Aorta (tissue), 5 donors: ENCODE measurements at regions not wholly inside any gene's neighbourhood (a gene's known extent, or its start where the extent isn't known, plus 50 kb on each side); places are given as distances from the start of the nearest gene placed in this dataset.
"Not testable (repeated sequence)": the region's sequence is repeated elsewhere in the genome, so short reads cannot be mapped to it uniquely, and the experiment has no call there.

Experiments used
- ATAC-seq: fragments of 200-7000 bp; cut with Tn5 transposase; one replicate; pipeline ENCODE4 v1.9.1; 2022; ENCODE audit warnings: moderate library complexity; ENCODE audit not compliant: low FRiP score
- DNase-seq, 2 donors: peaks; one replicate each; pipeline ENCODE4 v3.0.0-alpha.2; 2020
- H3K27ac ChIP-seq, 2 donors: one replicate each; pipeline ENCODE4 v1.5.1; 2013; ENCODE audit warnings: low read length in 2 of 2, mild to moderate bottlenecking in 2 of 2, moderate library complexity in 2 of 2, control low read depth in 1 of 2, inconsistent platforms in 1 of 2, low read depth in 1 of 2
- H3K27me3 ChIP-seq, 2 donors: one replicate each; pipeline ENCODE4 v1.6.1; 2013; ENCODE audit warnings: control low read depth in 1 of 2, low read length in 1 of 2, mild to moderate bottlenecking in 1 of 2, moderate library complexity in 1 of 2; ENCODE audit not compliant: insufficient read depth in 2 of 2, control insufficient read depth in 1 of 2
- H3K36me3 ChIP-seq, 2 donors: one replicate each; pipeline ENCODE4 v1.6.1; 2013; ENCODE audit warnings: control low read depth in 1 of 2, low read length in 1 of 2, mild to moderate bottlenecking in 1 of 2; ENCODE audit not compliant: insufficient read depth in 2 of 2, control insufficient read depth in 1 of 2
- H3K4me1 ChIP-seq, 2 donors: one replicate each; pipeline ENCODE4 v1.6.1; 2013; ENCODE audit warnings: low read length in 2 of 2, control low read depth in 1 of 2, mild to moderate bottlenecking in 1 of 2, moderate library complexity in 1 of 2; ENCODE audit not compliant: insufficient read depth in 2 of 2, control insufficient read depth in 1 of 2
- H3K4me3 ChIP-seq, 2 donors: one replicate each; pipeline ENCODE4 v1.5.1; 2013; ENCODE audit warnings: low read length in 2 of 2, control low read depth in 1 of 2, mild to moderate bottlenecking in 1 of 2
- H3K9me3 ChIP-seq: one replicate; pipeline ENCODE4 v1.6.1; 2013; ENCODE audit warnings: mild to moderate bottlenecking, low read length; ENCODE audit not compliant: control insufficient read depth
- WGBS, 2 donors: extraction: QIAGEN DNeasy Blood & Tissue Kit; methylation state at CpG; one replicate each; pipeline ENCODE4 v1.1.7; 2013; 5-methylcytosine and 5-hydroxymethylcytosine counted together
- intact Hi-C, 2 donors: fragments of 100-400 bp; cut with DNase I; formaldehyde crosslinking; loops; one replicate each; pipeline versions ENCODE4 v1.14.2 to v1.15.0; 2022
- donor health status: healthy with polysubstance abuse.
- donor health status: Bipolar disorder and iron deficiency.
- donor health status: DM: no; HTN: no; CAD: no.
- donor health status: DM: no; HTN: no; CAD: no.
- donor health status: DM: yes; HTN: yes; CAD: no.

- no peak overlapping the region for H3K4me3 ChIP-seq
These were observed 206.4 kb downstream of the LRRK2 start for GRCh38 chr12:40431169-40431568.

GRCh38 chr12:40435251-40435650 is 210.5 kb downstream of the LRRK2 start:
- Histone ChIP-seq H3K9me3 (no peaks in the 10 kb centered on the region), H3K4me3 (no peak overlapping the region), H3K4me1 (no peaks in the 10 kb centered on the region), H3K36me3 (no peaks in the 10 kb centered on the region), H3K27ac (no peak overlapping the region), H3K27me3 (no peaks in the 10 kb centered on the region)
- DNase-seq (no peak), ATAC-seq (no peak)
- intact Hi-C loops: no loop called here
- WGBS, 2 donors: 54 to 67% methylated on average over 2 of the region's 2 CpGs

More at GRCh38 chr12:40431169-40431568, 206.4 kb downstream of the LRRK2 start:
- Histone ChIP-seq H3K4me1 (no peaks in the 10 kb centered on the region), H3K27me3 (no peaks in the 10 kb centered on the region), H3K36me3 (no peaks in the 10 kb centered on the region), H3K27ac (no peak overlapping the region), H3K9me3 (no peaks in the 10 kb centered on the region)
- ATAC-seq (no peak), DNase-seq (no peak)
- 73 to 82% methylated on average over 1 of the region's 1 CpG for WGBS, 2 donors
- intact Hi-C loops: no loop called here

- H3K9me3 ChIP-seq: no peaks in the 10 kb centered on the region
- H3K27ac ChIP-seq: no peak overlapping the region
- ATAC-seq (no peak), DNase-seq (no peak)
- WGBS, 2 donors: 93 to 94% methylated on average over 2 of the region's 2 CpGs
- no peaks in the 10 kb centered on the region for H3K27me3 ChIP-seq
- H3K4me1 ChIP-seq: no peaks in the 10 kb centered on the region
- intact Hi-C loops: no loop called here
- no peak overlapping the region for H3K4me3 ChIP-seq
- no peaks in the 10 kb centered on the region for H3K36me3 ChIP-seq
These were observed 211.2 kb downstream of the LRRK2 start for GRCh38 chr12:40435951-40436350.

DNA sequence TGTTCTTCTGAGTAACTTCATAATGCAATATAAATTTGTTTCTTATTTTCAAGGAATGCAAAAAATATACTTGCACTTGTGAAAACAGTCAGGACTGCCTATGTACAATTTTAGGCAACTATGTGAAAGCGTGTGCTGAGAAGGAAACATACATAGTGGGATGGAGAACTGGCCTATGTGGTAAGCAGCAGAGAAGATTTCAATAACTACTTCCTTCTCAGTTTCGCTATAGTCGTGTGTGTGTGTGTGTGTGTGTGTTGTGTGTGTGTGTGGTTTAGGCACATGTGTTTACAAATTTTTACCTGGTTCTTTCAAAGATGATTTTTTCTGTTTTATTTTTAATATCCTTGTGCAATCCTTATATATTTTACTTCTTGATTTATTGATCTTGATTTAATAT is 211.8 kb downstream of the LRRK2 start:
- no peaks in the 10 kb centered on the region for H3K4me1 ChIP-seq
- no peak overlapping the region for H3K27ac ChIP-seq
- H3K9me3 ChIP-seq: no peaks in the 10 kb centered on the region
- ATAC-seq (no peak), DNase-seq (no peak)
- intact Hi-C loops: no loop called here
- H3K4me3 ChIP-seq: no peak overlapping the region
- H3K36me3 ChIP-seq: no peaks in the 10 kb centered on the region
- H3K27me3 ChIP-seq: no peaks in the 10 kb centered on the region
- 88 to 89% methylated on average over 3 of the region's 3 CpGs for WGBS, 2 donors

GRCh38 chr12:40439771-40440492 is 215.1 kb downstream of the LRRK2 start:
- no peaks in the 10 kb centered on the region for H3K36me3 ChIP-seq
- no peaks in the 10 kb centered on the region for H3K9me3 ChIP-seq
- ATAC-seq (no peak), DNase-seq (no peak)
- H3K27ac ChIP-seq: no peak overlapping the region
- H3K4me3 ChIP-seq: no peak overlapping the region
- intact Hi-C loops: no loop called here
- no peaks in the 10 kb centered on the region for H3K4me1 ChIP-seq
- H3K27me3 ChIP-seq: no peaks in the 10 kb centered on the region
- WGBS, 2 donors: 51 to 54% methylated on average over 2 of the region's 2 CpGs

- Histone ChIP-seq H3K9me3 (no peaks in the 10 kb centered on the region), H3K4me1 (no peaks in the 10 kb centered on the region), H3K36me3 (no peaks in the 10 kb centered on the region), H3K4me3 (no peak overlapping the region), H3K27me3 (no peaks in the 10 kb centered on the region), H3K27ac (no peak overlapping the region)
- no peak for DNase-seq
- ATAC-seq: no peak
- 83 to 86% methylated on average over 5 of the region's 5 CpGs for WGBS, 2 donors
- intact Hi-C loops: no loop called here
These were observed 219.4 kb downstream of the LRRK2 start for GRCh38 chr12:40444174-40444573.

DNA sequence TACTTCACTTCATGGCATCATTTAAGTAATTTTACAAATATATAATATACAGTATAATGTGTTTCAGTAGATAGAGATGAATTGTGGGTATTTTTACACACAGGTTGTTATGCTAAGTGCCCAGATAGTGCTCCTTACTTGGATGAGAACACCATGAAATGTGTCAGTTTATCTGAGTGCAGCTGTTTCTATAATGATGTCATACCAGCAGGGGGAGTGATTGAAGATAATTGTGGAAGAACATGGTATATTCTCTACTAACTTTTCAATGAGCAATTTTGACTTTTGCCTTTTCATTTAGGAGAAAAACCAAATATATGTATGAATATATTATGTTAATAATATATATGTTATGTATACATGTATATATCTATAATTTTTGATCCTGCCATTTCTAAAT is 221.6 kb downstream of the LRRK2 start:
- intact Hi-C loops: no loop called here
- no peaks in the 10 kb centered on the region for H3K9me3 ChIP-seq
- ATAC-seq (no peak), DNase-seq (no peak)
- no peak overlapping the region for H3K4me3 ChIP-seq
- no peaks in the 10 kb centered on the region for H3K27me3 ChIP-seq
- no peaks in the 10 kb centered on the region for H3K36me3 ChIP-seq
- H3K27ac ChIP-seq: no peak overlapping the region
- H3K4me1 ChIP-seq: no peaks in the 10 kb centered on the region

GRCh38 chr12:40448523-40448922 is 223.7 kb downstream of the LRRK2 start:
- intact Hi-C loops, DNase-seq, H3K27ac ChIP-seq, H3K4me3 ChIP-seq, ATAC-seq, H3K36me3 ChIP-seq, H3K27me3 ChIP-seq, H3K4me1 ChIP-seq, H3K9me3 ChIP-seq: not testable (repeated sequence)
- WGBS, 2 donors: 90 to 100% methylated on average over 1 of the region's 1 CpG

- DNase-seq (no peak), ATAC-seq (no peak)
- no peaks in the 10 kb centered on the region for H3K36me3 ChIP-seq
- H3K27me3 ChIP-seq: no peaks in the 10 kb centered on the region
- intact Hi-C loops: no loop called here
- H3K9me3 ChIP-seq: no peaks in the 10 kb centered on the region
- H3K27ac ChIP-seq: no peak overlapping the region
- H3K4me3 ChIP-seq: no peak overlapping the region
- WGBS, 2 donors: 77 to 87% methylated on average over 1 of the region's 1 CpG
- no peaks in the 10 kb centered on the region for H3K4me1 ChIP-seq
These were observed 226.9 kb downstream of the LRRK2 start for GRCh38 chr12:40451661-40452060.
